Panc1 (cell line): ENCODE measurements at regions not wholly inside any gene's neighbourhood (a gene's known extent, or its start where the extent isn't known, plus 50 kb on each side); places are given as distances from the start of the nearest gene placed in this dataset.

Experiments
- CTCF ChIP-seq: fragments of 450-650 bp; IDR thresholded peaks from 2 replicates; pipeline ENCODE4 v1.5.1; 2017; ENCODE audit warnings: mild to moderate bottlenecking
- POLR2AphosphoS5 ChIP-seq: IDR thresholded peaks from 2 replicates; pipeline ENCODE4 v1.6.1; 2012; ENCODE audit warnings: mild to moderate bottlenecking, low read depth, low read length, moderate library complexity

GRCh38 chrX:117607561-117607960 lies 509.0 kb downstream of the KLHL13 start:
- no peak for TF ChIP-seq CTCF
- no peak for TF ChIP-seq POLR2AphosphoS5
